GM12874 (cell line): ENCODE measurements at regions not wholly inside any gene's neighbourhood (a gene's known extent, or its start where the extent isn't known, plus 50 kb on each side); places are given as distances from the start of the nearest gene placed in this dataset.

ENCODE experiments used
- TF ChIP-seq, protein P1 (sequence below): IDR thresholded peaks from 2 replicates; pipeline ENCODE4 v1.5.1; 2011; ENCODE audit warnings: low read depth, mild to moderate bottlenecking, control low read depth, low read length, moderate library complexity; ENCODE audit not compliant: insufficient read depth

DNA sequence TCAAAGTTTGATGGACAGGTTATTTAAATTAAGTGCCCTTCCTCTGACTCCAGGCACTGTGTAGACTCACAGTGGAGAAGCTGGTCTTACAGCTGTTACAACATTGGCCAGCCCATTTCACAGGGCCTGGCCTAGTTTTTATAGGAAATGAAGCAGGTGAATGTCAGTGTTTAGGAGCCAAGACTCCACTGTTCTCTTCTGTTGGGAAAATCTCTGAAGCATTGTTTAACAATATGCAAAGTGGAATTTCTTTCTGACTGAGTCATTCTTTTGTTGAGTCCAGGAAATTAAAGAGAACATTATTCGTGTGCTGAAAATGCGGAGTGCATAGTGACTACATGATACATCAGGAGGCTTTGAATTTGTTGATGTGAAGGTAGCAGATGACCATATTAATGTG, 64.7 kb downstream of the ARRDC4 start:
- TF ChIP-seq, protein P1, sequence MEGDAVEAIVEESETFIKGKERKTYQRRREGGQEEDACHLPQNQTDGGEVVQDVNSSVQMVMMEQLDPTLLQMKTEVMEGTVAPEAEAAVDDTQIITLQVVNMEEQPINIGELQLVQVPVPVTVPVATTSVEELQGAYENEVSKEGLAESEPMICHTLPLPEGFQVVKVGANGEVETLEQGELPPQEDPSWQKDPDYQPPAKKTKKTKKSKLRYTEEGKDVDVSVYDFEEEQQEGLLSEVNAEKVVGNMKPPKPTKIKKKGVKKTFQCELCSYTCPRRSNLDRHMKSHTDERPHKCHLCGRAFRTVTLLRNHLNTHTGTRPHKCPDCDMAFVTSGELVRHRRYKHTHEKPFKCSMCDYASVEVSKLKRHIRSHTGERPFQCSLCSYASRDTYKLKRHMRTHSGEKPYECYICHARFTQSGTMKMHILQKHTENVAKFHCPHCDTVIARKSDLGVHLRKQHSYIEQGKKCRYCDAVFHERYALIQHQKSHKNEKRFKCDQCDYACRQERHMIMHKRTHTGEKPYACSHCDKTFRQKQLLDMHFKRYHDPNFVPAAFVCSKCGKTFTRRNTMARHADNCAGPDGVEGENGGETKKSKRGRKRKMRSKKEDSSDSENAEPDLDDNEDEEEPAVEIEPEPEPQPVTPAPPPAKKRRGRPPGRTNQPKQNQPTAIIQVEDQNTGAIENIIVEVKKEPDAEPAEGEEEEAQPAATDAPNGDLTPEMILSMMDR = no peak

DNA sequence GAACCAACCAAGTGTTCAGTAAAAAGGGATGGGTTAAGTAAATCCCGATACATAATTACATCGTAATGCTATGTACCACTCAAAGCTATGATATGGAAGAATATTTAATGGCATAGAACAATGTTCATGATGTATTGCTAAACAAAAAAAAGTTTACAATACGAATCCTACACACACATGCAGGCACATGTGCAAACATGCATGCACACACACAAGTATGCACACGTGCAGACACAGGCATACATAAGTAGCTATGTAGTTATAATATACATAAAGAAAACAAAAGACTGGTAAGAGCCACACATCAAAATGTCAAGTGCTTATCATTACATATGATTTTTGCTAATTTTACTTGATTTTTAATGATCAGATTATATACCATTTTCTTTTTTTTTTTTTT, 74.2 kb downstream of the ARRDC4 start:
- TF ChIP-seq, protein P1 = no peak

DNA sequence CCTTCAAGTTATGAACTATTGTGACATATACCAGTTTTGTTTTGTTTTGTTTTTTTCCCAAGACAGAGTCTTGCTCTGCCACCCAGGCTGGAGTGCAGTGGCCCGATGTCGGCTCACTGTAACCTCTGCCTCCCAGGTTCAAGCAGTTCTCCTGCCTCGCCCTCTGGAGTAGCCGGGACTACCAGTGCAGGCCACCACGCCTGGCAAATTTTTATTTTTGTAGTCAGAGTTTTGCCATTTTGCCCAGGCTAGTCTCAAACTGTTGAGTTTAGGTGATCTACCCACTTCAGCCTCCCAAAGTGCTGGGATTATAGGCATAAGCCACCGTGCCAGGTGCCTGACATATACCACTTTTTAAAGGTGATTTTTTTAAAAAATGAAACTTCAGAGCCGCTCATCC, 74.6 kb downstream of the ARRDC4 start:
- TF ChIP-seq, protein P1 = no peak

DNA sequence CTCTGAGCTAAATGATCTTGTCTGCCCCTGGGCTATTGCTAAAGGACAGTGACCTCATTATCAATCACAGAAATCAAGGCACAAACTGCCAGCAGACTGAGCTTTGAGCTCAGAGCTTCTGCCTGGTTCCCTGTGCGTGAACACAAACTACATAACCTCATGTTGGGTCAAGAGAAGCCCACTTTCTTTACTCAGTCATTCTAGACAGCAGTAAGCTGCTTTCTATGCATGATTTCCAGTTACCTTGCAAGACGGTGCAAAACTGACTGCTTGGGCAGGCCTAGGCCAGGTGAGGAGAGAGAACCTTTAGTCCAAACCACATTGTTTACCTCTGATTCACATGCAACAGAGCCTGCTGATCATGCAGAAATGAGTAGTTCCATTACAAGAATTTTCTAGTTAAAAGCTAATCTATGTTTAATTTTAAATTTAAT, 75.1 kb downstream of the ARRDC4 start:
- TF ChIP-seq, protein P1 = no peak

DNA sequence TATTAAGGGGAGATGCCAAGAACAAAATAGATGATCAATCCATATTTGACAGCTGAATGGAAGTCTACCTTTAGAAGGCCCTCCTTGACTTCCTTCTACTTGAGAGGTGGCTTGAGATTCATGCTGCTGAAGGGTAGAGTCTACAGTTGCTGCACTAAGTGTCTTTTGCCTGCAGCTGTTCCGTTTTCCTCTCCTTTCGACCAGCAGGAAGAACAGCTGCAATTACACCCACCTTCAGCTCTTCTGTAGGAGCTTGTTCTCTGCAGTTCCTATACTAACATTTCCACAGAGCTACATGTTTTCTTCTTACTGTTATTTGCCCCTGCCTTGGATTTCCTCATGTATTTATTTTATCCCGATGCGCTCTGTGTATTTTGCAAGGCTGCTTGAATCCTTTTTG, 79.1 kb downstream of the ARRDC4 start:
- TF ChIP-seq, protein P1 = no peak

DNA sequence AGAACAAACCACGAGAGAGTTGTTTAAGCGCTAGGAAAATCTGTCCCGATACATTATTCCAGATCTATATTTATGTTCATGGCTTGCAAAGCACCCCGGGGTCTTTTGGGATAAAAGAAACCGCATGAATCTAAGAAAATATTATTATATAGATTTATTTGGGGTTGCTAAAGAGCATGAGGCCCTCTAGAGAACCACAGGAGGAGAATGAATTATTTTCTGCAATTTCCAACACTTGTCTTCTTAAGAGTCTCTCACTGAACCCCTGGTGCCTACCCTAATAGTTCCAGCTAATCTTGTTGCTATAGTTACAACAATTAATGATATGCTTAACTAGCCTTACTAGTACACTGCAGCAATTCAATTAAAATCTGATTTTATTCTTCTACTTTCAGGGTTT, 79.6 kb downstream of the ARRDC4 start:
- TF ChIP-seq, protein P1 = no peak

DNA sequence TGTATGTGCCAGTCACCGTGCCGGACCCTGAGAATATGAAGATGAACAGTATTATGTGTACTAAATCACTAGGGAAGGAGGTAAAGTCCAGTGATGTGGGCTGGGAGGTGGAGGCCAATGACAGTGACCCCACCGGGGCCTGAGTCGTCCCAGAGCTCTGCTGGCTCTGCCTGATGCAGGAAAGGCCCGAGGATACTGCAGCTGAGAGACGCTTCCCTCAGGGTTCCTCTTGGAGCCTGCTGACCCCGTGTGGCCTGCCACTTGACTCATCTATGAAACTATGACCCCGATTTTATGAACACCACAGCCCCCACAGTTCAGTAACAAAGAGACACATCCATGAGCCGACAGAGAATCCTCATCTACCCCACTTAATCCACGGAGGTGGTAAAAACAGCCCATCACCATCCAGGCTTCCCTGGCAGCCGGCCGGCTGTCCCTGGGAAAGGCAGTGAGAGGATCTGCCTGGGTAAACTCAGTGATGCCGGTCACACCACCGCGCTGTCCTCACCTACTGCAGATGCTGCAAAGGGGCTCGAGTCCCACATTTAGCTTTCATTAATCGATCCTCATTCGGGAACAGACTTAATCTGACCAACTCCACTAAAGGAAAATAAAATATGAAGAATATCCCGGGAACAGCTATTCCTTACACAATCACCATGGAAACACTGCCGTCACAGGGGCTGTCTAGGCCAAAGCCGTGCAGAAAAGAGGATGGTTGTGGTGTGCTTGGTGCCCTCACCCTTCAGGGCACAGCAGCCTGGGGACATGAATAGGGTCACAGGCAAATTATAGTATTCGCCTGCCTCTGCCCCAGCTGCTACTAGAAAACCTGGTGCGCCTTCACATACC, 82.9 kb downstream of the ARRDC4 start:
- TF ChIP-seq, protein P1 = no peak
